Thyroid gland (tissue), 4 donors: ENCODE measurements at regions not wholly inside any gene's neighbourhood (a gene's known extent, or its start where the extent isn't known, plus 50 kb on each side); places are given as distances from the start of the nearest gene placed in this dataset.

ENCODE experiments used
- DNase-seq, 2 donors: peaks; one replicate each; pipeline ENCODE4 v3.0.0-alpha.2; 2019
- H3K27ac ChIP-seq, 3 donors: fragments of 200-600 bp; sonication (generic); 1 replicate in 2 of 3; 2 replicates in 1 of 3; pipeline ENCODE4 v1.5.1; 2016 to 2019; ENCODE audit warnings: mild to moderate bottlenecking in 1 of 3, moderate library complexity in 1 of 3
- H3K27me3 ChIP-seq: fragments of 200-600 bp; sonication (generic); one replicate; pipeline ENCODE4 v1.5.1; 2019
- H3K36me3 ChIP-seq, 2 donors: fragments of 200-600 bp; sonication (generic); one replicate each; pipeline ENCODE4 v1.5.1; 2016 to 2019
- H3K4me1 ChIP-seq, 2 donors: fragments of 200-600 bp; sonication (generic); one replicate each; pipeline ENCODE4 v1.5.1; 2017 to 2019
- H3K4me3 ChIP-seq, 3 donors: fragments of 200-600 bp; sonication (generic); replicated peaks in 1 of 3; 1 replicate in 2 of 3; 2 replicates in 1 of 3; pipeline ENCODE4 v1.5.1; 2016; ENCODE audit warnings: mild to moderate bottlenecking in 1 of 3
- H3K9me3 ChIP-seq: fragments of 200-600 bp; sonication (generic); one replicate; pipeline ENCODE4 v1.5.1; 2017
- POLR2A ChIP-seq, 2 donors: fragments of 450-650 bp; IDR thresholded peaks; one replicate each; pipeline ENCODE4 v1.6.1; 2017; ENCODE audit warnings: antibody characterized with exemption in 2 of 2, mild to moderate bottlenecking in 2 of 2, moderate library complexity in 1 of 2
- WGBS, 2 donors: methylation state at CpG; one replicate each; pipeline ENCODE4 v1.1.5; 2017; 5-methylcytosine and 5-hydroxymethylcytosine counted together
- intact Hi-C: fragments of 100-400 bp; cut with DNase I; formaldehyde crosslinking; loops from one replicate; pipeline ENCODE4 v1.15.1; 2023
- TF ChIP-seq, protein P1 (sequence below), 6 experiments: fragments of 200-600 bp in 3 of 6; fragments of 450-650 bp in 3 of 6; sonication (generic) in 3 of 6; IDR thresholded peaks; one replicate each; pipeline ENCODE4 v1.5.1; 2016 to 2019; ENCODE audit warnings: antibody characterized with exemption in 6 of 6, mild to moderate bottlenecking in 2 of 6, inconsistent platforms in 1 of 6, moderate library complexity in 1 of 6

- Histone ChIP-seq H3K27me3 (no peaks in the 10 kb centered on the region), H3K9me3 (no peaks in the 10 kb centered on the region), H3K4me1 (no peaks in the 10 kb centered on the region), H3K36me3 (no peaks in the 10 kb centered on the region), H3K27ac (no peak overlapping the region), H3K4me3 (no peak overlapping the region)
- no peak for DNase-seq
- intact Hi-C loops = no loop called here
- 93 to 94% methylated on average over 1 of the region's 1 CpG for WGBS, 2 donors
- TF ChIP-seq, protein P1, sequence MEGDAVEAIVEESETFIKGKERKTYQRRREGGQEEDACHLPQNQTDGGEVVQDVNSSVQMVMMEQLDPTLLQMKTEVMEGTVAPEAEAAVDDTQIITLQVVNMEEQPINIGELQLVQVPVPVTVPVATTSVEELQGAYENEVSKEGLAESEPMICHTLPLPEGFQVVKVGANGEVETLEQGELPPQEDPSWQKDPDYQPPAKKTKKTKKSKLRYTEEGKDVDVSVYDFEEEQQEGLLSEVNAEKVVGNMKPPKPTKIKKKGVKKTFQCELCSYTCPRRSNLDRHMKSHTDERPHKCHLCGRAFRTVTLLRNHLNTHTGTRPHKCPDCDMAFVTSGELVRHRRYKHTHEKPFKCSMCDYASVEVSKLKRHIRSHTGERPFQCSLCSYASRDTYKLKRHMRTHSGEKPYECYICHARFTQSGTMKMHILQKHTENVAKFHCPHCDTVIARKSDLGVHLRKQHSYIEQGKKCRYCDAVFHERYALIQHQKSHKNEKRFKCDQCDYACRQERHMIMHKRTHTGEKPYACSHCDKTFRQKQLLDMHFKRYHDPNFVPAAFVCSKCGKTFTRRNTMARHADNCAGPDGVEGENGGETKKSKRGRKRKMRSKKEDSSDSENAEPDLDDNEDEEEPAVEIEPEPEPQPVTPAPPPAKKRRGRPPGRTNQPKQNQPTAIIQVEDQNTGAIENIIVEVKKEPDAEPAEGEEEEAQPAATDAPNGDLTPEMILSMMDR (IDR thresholded peaks at IDR 0.05) = no peak
- TF ChIP-seq POLR2A (IDR thresholded peaks at IDR 0.05) = no peak
These were observed 87.3 kb upstream of the IRX5 start for GRCh38 chr16:54843424-54843750.

GRCh38 chr16:54842743-54843423 is 87.8 kb upstream of the IRX5 start:
- 93% methylated on average over 5 of the region's 5 CpGs for WGBS, 2 donors
- DNase-seq = no peak
- Histone ChIP-seq H3K9me3 (no peaks in the 10 kb centered on the region), H3K4me3 (no peak overlapping the region), H3K36me3 (no peaks in the 10 kb centered on the region), H3K27ac (no peak overlapping the region), H3K27me3 (no peaks in the 10 kb centered on the region), H3K4me1 (no peaks in the 10 kb centered on the region)
- TF ChIP-seq, protein P1 (IDR thresholded peaks at IDR 0.05) = no peak
- no peak for TF ChIP-seq POLR2A (IDR thresholded peaks at IDR 0.05)
- intact Hi-C loops = no loop called here

GRCh38 chr16:54829691-54830090 is 101.0 kb upstream of the IRX5 start:
- Histone ChIP-seq H3K27me3 (no peaks in the 10 kb centered on the region), H3K27ac (no peak overlapping the region), H3K36me3 (no peaks in the 10 kb centered on the region), H3K4me3 (no peak overlapping the region), H3K4me1 (no peaks in the 10 kb centered on the region), H3K9me3 (no peaks in the 10 kb centered on the region)
- DNase-seq = no peak
- intact Hi-C loops = loop anchor here (10.0 kb wide), 1 partner anchor 65 kb away; no protein-coding TSS in a partner anchor
- TF ChIP-seq, protein P1 (IDR thresholded peaks at IDR 0.05) = no peak
- no peak for TF ChIP-seq POLR2A (IDR thresholded peaks at IDR 0.05)
- WGBS, 2 donors = 98 to 100% methylated on average over 3 to 21 of the region's 26 CpGs

- H3K27ac ChIP-seq = no peak overlapping the region
- intact Hi-C loops = loop anchor here (10.0 kb wide), 1 partner anchor 58 kb away; no protein-coding TSS in a partner anchor
- no peaks in the 10 kb centered on the region for H3K4me1 ChIP-seq
- no peaks in the 10 kb centered on the region for H3K36me3 ChIP-seq
- WGBS, 2 donors = 52 to 56% methylated on average over 4 of the region's 4 CpGs
- H3K27me3 ChIP-seq = no peaks in the 10 kb centered on the region
- H3K4me3 ChIP-seq = no peak overlapping the region
- TF ChIP-seq, protein P1 (IDR thresholded peaks at IDR 0.05) = no peak
- TF ChIP-seq POLR2A (IDR thresholded peaks at IDR 0.05) = no peak
- no peak for DNase-seq
- H3K9me3 ChIP-seq = no peaks in the 10 kb centered on the region
These were observed 107.8 kb upstream of the IRX5 start for GRCh38 chr16:54822892-54823291.

- Histone ChIP-seq H3K27me3 (no peaks in the 10 kb centered on the region), H3K9me3 (no peaks in the 10 kb centered on the region), H3K4me3 (no peak overlapping the region), H3K36me3 (no peaks in the 10 kb centered on the region), H3K27ac (no peak overlapping the region), H3K4me1 (no peaks in the 10 kb centered on the region)
- TF ChIP-seq, protein P1 (IDR thresholded peaks at IDR 0.05) = no peak
- no peak for TF ChIP-seq POLR2A (IDR thresholded peaks at IDR 0.05)
- WGBS, 2 donors = 87 to 88% methylated on average over 5 of the region's 5 CpGs
- intact Hi-C loops = loop anchor here (10.0 kb wide), 1 partner anchor 58 kb away; no protein-coding TSS in a partner anchor
- DNase-seq = no peak
These were observed 108.2 kb upstream of the IRX5 start for GRCh38 chr16:54822492-54822891.
